A549 (cell line): ENCODE measurements at regions not wholly inside any gene's neighbourhood (a gene's known extent, or its start where the extent isn't known, plus 50 kb on each side); places are given as distances from the start of the nearest gene placed in this dataset.

ENCODE experiments used
- ATAC-seq, 2 experiments: fragments of 200-7000 bp in 1 of 2; fragments of >200 bp in 1 of 2; cut with Nextera tagmentation in 1 of 2; cut with Tn5 transposase in 1 of 2; 3 replicates each; pipeline versions ENCODE4 v1.8.0 to v1.9.1; 2018 to 2020; ENCODE audit warnings: mild to moderate bottlenecking in 1 of 2, moderate library complexity in 1 of 2
- CTCF ChIA-PET: fragments of 300-600 bp; sonication (Branson Sonifier 250); formaldehyde crosslinking; extraction: SDS; loops from one replicate; lab custom pipeline; 2021; ENCODE audit warnings: antibody characterized with exemption, inconsistent platforms; lab: Yijun Ruan, JAX
- POLR2A ChIA-PET: fragments of 350-600 bp; formaldehyde crosslinking; extraction: SDS; loops from one replicate; lab custom pipeline; 2021; ENCODE audit warnings: antibody characterized with exemption, inconsistent platforms; lab: Yijun Ruan, JAX
- DNase-seq, 2 experiments: peaks; one replicate each; pipeline versions ENCODE4 v3.0.0 to v3.0.0-alpha.2; 2011 to 2016; ENCODE audit warnings: low read depth in 1 of 2, low spot score in 1 of 2
- FAIRE-seq: peaks from 2 replicates; lab custom pipeline; 2011; peaks lifted over from hg19 to GRCh38; lab: Jason Lieb, UNC
- H3K27ac ChIP-seq, 2 experiments: fragments of >200 bp; sonication (Bioruptor Twin); formaldehyde crosslinking; 3 replicates each; pipeline ENCODE4 v1.5.1; 2016 to 2017
- H3K4me1 ChIP-seq: fragments of >200 bp; sonication (Bioruptor Twin); formaldehyde crosslinking; 3 replicates; pipeline ENCODE4 v1.6.1; 2016
- H3K4me2 ChIP-seq: fragments of >200 bp; sonication (Bioruptor Twin); formaldehyde crosslinking; 3 replicates; pipeline ENCODE4 v1.6.1; 2016
- H3K4me3 ChIP-seq: fragments of >200 bp; sonication (Bioruptor Twin); formaldehyde crosslinking; 3 replicates; pipeline ENCODE4 v1.5.1; 2016
- H3K9me3 ChIP-seq: fragments of >200 bp; sonication (Bioruptor Twin); formaldehyde crosslinking; 3 replicates; pipeline ENCODE4 v1.6.1; 2016
- BHLHE40 ChIP-seq: IDR thresholded peaks from 2 replicates; pipeline ENCODE4 v1.6.1; 2012; ENCODE audit warnings: low read depth, low read length, inconsistent platforms
- CBX2 ChIP-seq: fragments of 200-600 bp; sonication (generic); IDR thresholded peaks from 2 replicates; pipeline ENCODE4 v1.6.1; 2016; ENCODE audit warnings: low read depth, mild to moderate bottlenecking, borderline replicate concordance
- CEBPB ChIP-seq, 2 experiments: fragments of >200 bp in 1 of 2; sonication (Bioruptor Twin) in 1 of 2; formaldehyde crosslinking in 1 of 2; IDR thresholded peaks; 2 replicates each; pipeline ENCODE4 v1.6.1; 2012 to 2016
- CHD4 ChIP-seq: fragments of 200-600 bp; sonication (generic); IDR thresholded peaks from 2 replicates; pipeline ENCODE4 v1.6.1; 2016; ENCODE audit warnings: antibody characterized with exemption, mild to moderate bottlenecking, borderline replicate concordance
- E2F6 ChIP-seq: IDR thresholded peaks from 2 replicates; pipeline ENCODE4 v1.6.1; 2012; ENCODE audit warnings: low read depth, borderline replicate concordance
- EP300 ChIP-seq, 2 experiments: fragments of >200 bp; sonication (Bioruptor Twin); formaldehyde crosslinking; IDR thresholded peaks; 2 replicates in 1 of 2; 3 replicates in 1 of 2; pipeline ENCODE4 v1.6.1; 2016 to 2017
- FOSB ChIP-seq: fragments of 250-450 bp; sonication (Bioruptor Pico); IDR thresholded peaks from 2 replicates; pipeline ENCODE4 v1.5.0; 2020; ENCODE audit warnings: mild to moderate bottlenecking, moderate library complexity
- FOSL2 ChIP-seq, 2 experiments: fragments of 450-650 bp in 1 of 2; fragments of >200 bp in 1 of 2; sonication (Bioruptor Twin) in 1 of 2; formaldehyde crosslinking; IDR thresholded peaks; 2 replicates each; pipeline versions ENCODE4 v1.5.0 to v1.6.1; 2016 to 2020; ENCODE audit warnings: mild to moderate bottlenecking in 1 of 2, moderate library complexity in 1 of 2
- GATA3 ChIP-seq: IDR thresholded peaks from 2 replicates; pipeline ENCODE4 v1.6.1; 2012; ENCODE audit warnings: borderline replicate concordance
- HOXA7 ChIP-seq: fragments of 250-450 bp; sonication (Bioruptor Pico); IDR thresholded peaks from 2 replicates; pipeline ENCODE4 v1.5.0; 2020; ENCODE audit warnings: mild to moderate bottlenecking, moderate library complexity
- HOXB5 ChIP-seq: fragments of 250-450 bp; sonication (Bioruptor Pico); IDR thresholded peaks from 2 replicates; pipeline ENCODE4 v1.5.0; 2020; ENCODE audit warnings: mild to moderate bottlenecking, moderate library complexity
- JUN ChIP-seq, 2 experiments: fragments of >200 bp; sonication (Bioruptor Twin); formaldehyde crosslinking; IDR thresholded peaks; 2 replicates in 1 of 2; 3 replicates in 1 of 2; pipeline ENCODE4 v1.6.1; 2016 to 2017
- KDM1A ChIP-seq: fragments of 200-600 bp; sonication (generic); IDR thresholded peaks from 2 replicates; pipeline ENCODE4 v1.6.1; 2016; ENCODE audit warnings: low read depth, mild to moderate bottlenecking
- MAFK ChIP-seq: fragments of 450-650 bp; IDR thresholded peaks from 2 replicates; pipeline ENCODE4 v1.6.1; 2014; ENCODE audit not compliant: partially characterized antibody
- NFE2L2 ChIP-seq: fragments of 150-350 bp; conservative IDR thresholded peaks from 2 replicates; pipeline ENCODE4 v1.6.1; 2014; ENCODE audit warnings: low read length
- NPAS2 ChIP-seq: fragments of 250-450 bp; sonication (Bioruptor Pico); IDR thresholded peaks from 2 replicates; pipeline ENCODE4 v1.8.0; 2022; ENCODE audit warnings: mild to moderate bottlenecking, moderate library complexity, borderline replicate concordance
- POLR2A ChIP-seq: IDR thresholded peaks from 2 replicates; pipeline ENCODE4 v1.6.1; 2012; ENCODE audit warnings: mild to moderate bottlenecking, low read length
- RAD21 ChIP-seq, 2 experiments: fragments of >200 bp in 1 of 2; sonication (Bioruptor Twin) in 1 of 2; formaldehyde crosslinking in 1 of 2; IDR thresholded peaks in 1 of 2; conservative IDR thresholded peaks in 1 of 2; 2 replicates in 1 of 2; 3 replicates in 1 of 2; pipeline ENCODE4 v1.6.1; 2012 to 2018; ENCODE audit warnings: inconsistent platforms in 1 of 2
- RNF2 ChIP-seq: fragments of 200-600 bp; sonication (generic); IDR thresholded peaks from 2 replicates; pipeline ENCODE4 v1.6.1; 2016; ENCODE audit warnings: low read depth, mild to moderate bottlenecking, antibody characterized with exemption, moderate library complexity, borderline replicate concordance
- SREBF2 ChIP-seq: fragments of 450-650 bp; IDR thresholded peaks from 2 replicates; pipeline ENCODE4 v1.6.1; 2014; ENCODE audit warnings: mild to moderate bottlenecking, moderate library complexity
- TP53 ChIP-seq: fragments of 250-450 bp; sonication (Bioruptor Pico); IDR thresholded peaks from 2 replicates; pipeline ENCODE4 v1.5.0; 2021; ENCODE audit warnings: mild to moderate bottlenecking, moderate library complexity
- ZFP36 ChIP-seq: fragments of 450-650 bp; IDR thresholded peaks from 2 replicates; pipeline ENCODE4 v1.6.1; 2014; ENCODE audit warnings: borderline replicate concordance; ENCODE audit not compliant: partially characterized antibody
- ZNF302 ChIP-seq: fragments of 250-450 bp; sonication (Bioruptor Pico); IDR thresholded peaks from 2 replicates; pipeline ENCODE4 v1.9.0; 2021; ENCODE audit warnings: inconsistent platforms, mild to moderate bottlenecking, moderate library complexity
- ZSCAN20 ChIP-seq: fragments of 250-450 bp; sonication (Bioruptor Pico); IDR thresholded peaks from 2 replicates; pipeline ENCODE4 v1.8.0; 2022; ENCODE audit warnings: mild to moderate bottlenecking, moderate library complexity
- WGBS: methylation state at CpG from one replicate; pipeline ENCODE4 v1.1.6; 2017; ENCODE audit errors: missing lambda C conversion rate; 5-methylcytosine and 5-hydroxymethylcytosine counted together
- TF ChIP-seq, protein P1 (sequence below): fragments of 200-600 bp; sonication (generic); IDR thresholded peaks from 2 replicates; pipeline ENCODE4 v1.6.1; 2016; ENCODE audit warnings: antibody characterized with exemption, mild to moderate bottlenecking, moderate library complexity
- TF ChIP-seq, protein P2 (sequence below): IDR thresholded peaks from 2 replicates; pipeline ENCODE4 v1.6.1; 2012
- TF ChIP-seq, protein P3 (sequence below): fragments of >200 bp; sonication (Bioruptor Twin); formaldehyde crosslinking; IDR thresholded peaks from 3 replicates; pipeline ENCODE4 v1.6.1; 2016

GRCh38 chr2:174675615-174676014 is 78.0 kb upstream of the WIPF1 start:
- no peak overlapping the region for H3K4me2 ChIP-seq
- no peak overlapping the region for H3K4me3 ChIP-seq
- FAIRE-seq (no peak), ATAC-seq (no peak)
- ChIA-PET CTCF (no interaction called here), POLR2A (no interaction called here)
- 94% methylated on average over 5 of the region's 5 CpGs for WGBS
- no peak overlapping the region for H3K27ac ChIP-seq
- H3K9me3 ChIP-seq, result no peaks in the 10 kb centered on the region
- H3K4me1 ChIP-seq, result peaks cover 5% of the 10 kb centered on the region; the same call in 1 of the 3 replicates
- TF ChIP-seq ZFP36 (no peak), CHD4 (no peak), POLR2A (no peak), EP300 (IDR thresholded peaks at IDR 0.05) (no peak), FOSB (CRISPR knock-in tag) (no peak), CEBPB (IDR thresholded peaks at IDR 0.05) (no peak), NPAS2 (CRISPR knock-in tag) (no peak), TP53 (CRISPR knock-in tag) (no peak), HOXA7 (CRISPR knock-in tag) (no peak), BHLHE40 (no peak), RAD21 (conservative IDR thresholded peaks at IDR 0.05 in 1 of 2, IDR thresholded peaks at IDR 0.05 in 1 of 2) (no peak)
- TF ChIP-seq, protein P1, sequence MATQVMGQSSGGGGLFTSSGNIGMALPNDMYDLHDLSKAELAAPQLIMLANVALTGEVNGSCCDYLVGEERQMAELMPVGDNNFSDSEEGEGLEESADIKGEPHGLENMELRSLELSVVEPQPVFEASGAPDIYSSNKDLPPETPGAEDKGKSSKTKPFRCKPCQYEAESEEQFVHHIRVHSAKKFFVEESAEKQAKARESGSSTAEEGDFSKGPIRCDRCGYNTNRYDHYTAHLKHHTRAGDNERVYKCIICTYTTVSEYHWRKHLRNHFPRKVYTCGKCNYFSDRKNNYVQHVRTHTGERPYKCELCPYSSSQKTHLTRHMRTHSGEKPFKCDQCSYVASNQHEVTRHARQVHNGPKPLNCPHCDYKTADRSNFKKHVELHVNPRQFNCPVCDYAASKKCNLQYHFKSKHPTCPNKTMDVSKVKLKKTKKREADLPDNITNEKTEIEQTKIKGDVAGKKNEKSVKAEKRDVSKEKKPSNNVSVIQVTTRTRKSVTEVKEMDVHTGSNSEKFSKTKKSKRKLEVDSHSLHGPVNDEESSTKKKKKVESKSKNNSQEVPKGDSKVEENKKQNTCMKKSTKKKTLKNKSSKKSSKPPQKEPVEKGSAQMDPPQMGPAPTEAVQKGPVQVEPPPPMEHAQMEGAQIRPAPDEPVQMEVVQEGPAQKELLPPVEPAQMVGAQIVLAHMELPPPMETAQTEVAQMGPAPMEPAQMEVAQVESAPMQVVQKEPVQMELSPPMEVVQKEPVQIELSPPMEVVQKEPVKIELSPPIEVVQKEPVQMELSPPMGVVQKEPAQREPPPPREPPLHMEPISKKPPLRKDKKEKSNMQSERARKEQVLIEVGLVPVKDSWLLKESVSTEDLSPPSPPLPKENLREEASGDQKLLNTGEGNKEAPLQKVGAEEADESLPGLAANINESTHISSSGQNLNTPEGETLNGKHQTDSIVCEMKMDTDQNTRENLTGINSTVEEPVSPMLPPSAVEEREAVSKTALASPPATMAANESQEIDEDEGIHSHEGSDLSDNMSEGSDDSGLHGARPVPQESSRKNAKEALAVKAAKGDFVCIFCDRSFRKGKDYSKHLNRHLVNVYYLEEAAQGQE, result no peak
- TF ChIP-seq, all 56 proteins: peak for 0
- no peak for DNase-seq

- Histone ChIP-seq H3K27ac (no peak overlapping the region), H3K4me1 (no peaks in the 10 kb centered on the region; the same call in 2 of the 3 replicates), H3K4me2 (no peak overlapping the region), H3K9me3 (no peaks in the 10 kb centered on the region), H3K4me3 (no peak overlapping the region)
- CTCF ChIA-PET, result interaction anchor here (1.1 to 1.5 kb wide), 5 partner anchors 14 to 211 kb away, joined by 3 to 5 read pairs (median 3); no protein-coding TSS in a partner anchor
- 86% methylated on average over 3 of the region's 3 CpGs for WGBS
- ATAC-seq, result no peak
- no peak for DNase-seq
- POLR2A ChIA-PET, result interaction anchor here (1.2 kb wide), 1 partner anchor 8 kb away, joined by 3 read pairs; no protein-coding TSS in a partner anchor
- FAIRE-seq, result no peak
- TF ChIP-seq GATA3 (no peak), JUN (IDR thresholded peaks at IDR 0.05) (no peak)
- TF ChIP-seq, protein P2, sequence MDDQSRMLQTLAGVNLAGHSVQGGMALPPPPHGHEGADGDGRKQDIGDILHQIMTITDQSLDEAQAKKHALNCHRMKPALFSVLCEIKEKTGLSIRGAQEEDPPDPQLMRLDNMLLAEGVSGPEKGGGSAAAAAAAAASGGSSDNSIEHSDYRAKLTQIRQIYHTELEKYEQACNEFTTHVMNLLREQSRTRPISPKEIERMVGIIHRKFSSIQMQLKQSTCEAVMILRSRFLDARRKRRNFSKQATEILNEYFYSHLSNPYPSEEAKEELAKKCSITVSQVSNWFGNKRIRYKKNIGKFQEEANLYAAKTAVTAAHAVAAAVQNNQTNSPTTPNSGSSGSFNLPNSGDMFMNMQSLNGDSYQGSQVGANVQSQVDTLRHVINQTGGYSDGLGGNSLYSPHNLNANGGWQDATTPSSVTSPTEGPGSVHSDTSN, result no peak
- TF ChIP-seq, protein P3, sequence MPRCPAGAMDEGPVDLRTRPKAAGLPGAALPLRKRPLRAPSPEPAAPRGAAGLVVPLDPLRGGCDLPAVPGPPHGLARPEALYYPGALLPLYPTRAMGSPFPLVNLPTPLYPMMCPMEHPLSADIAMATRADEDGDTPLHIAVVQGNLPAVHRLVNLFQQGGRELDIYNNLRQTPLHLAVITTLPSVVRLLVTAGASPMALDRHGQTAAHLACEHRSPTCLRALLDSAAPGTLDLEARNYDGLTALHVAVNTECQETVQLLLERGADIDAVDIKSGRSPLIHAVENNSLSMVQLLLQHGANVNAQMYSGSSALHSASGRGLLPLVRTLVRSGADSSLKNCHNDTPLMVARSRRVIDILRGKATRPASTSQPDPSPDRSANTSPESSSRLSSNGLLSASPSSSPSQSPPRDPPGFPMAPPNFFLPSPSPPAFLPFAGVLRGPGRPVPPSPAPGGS, result no peak
- TF ChIP-seq, all 56 proteins: peak for 0
These were observed 76.3 kb upstream of the WIPF1 start for GRCh38 chr2:174673876-174674275.

- CTCF ChIA-PET, result interaction anchor here (1.1 to 1.5 kb wide), 3 partner anchors 18 to 67 kb away, joined by 3 to 5 read pairs (median 4); no protein-coding TSS in a partner anchor
- ATAC-seq, result no peak
- no peak for FAIRE-seq
- no peak for DNase-seq
- no peak overlapping the region for H3K4me3 ChIP-seq
- no peak overlapping the region for H3K4me2 ChIP-seq
- POLR2A ChIA-PET, result no interaction called here
- 92% methylated on average over 7 of the region's 7 CpGs for WGBS
- H3K27ac ChIP-seq, result no peak overlapping the region
- H3K9me3 ChIP-seq, result no peaks in the 10 kb centered on the region
- H3K4me1 ChIP-seq, result no peaks in the 10 kb centered on the region
- TF ChIP-seq E2F6 (no peak), FOSB (CRISPR knock-in tag) (no peak), ZSCAN20 (CRISPR knock-in tag) (no peak), CHD4 (no peak), NFE2L2 (no peak), RAD21 (conservative IDR thresholded peaks at IDR 0.05 in 1 of 2, IDR thresholded peaks at IDR 0.05 in 1 of 2) (no peak), SREBF2 (no peak), CBX2 (no peak), HOXA7 (CRISPR knock-in tag) (no peak), CEBPB (IDR thresholded peaks at IDR 0.05) (no peak), HOXB5 (CRISPR knock-in tag) (no peak), TP53 (CRISPR knock-in tag) (no peak), KDM1A (no peak), MAFK (no peak), ZNF302 (no peak), FOSL2 (IDR thresholded peaks at IDR 0.05) (no peak), FOSL2 (CRISPR knock-in tag; IDR thresholded peaks at IDR 0.05) (no peak), RNF2 (no peak)
- TF ChIP-seq, protein P3, result no peak
- TF ChIP-seq, all 56 proteins: peak for 0
These were observed 75.8 kb upstream of the WIPF1 start for GRCh38 chr2:174673440-174673839.
